ENCODE measurements at regions not wholly inside any gene's neighbourhood (a gene's known extent, or its start where the extent isn't known, plus 50 kb on each side); places are given as distances from the start of the nearest gene placed in this dataset.

DNA sequence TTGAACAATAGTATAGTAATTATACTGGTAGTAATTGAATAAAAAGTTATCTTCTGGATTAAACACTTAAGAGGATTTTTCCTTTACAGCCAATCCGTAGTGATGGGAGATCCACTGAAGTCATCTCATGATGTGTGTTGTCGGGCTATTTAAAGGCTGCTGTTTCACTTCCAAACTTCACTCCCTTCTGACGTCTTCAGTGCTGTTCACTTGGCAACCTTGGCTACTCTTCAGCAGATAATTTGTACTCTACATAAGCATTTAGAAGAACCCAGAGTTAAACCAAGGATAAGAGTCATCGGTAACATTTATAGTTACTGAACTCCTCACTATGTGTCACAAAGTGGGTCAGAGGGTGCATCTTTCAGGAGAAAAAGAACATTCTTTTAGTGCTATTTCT is 179.1 kb upstream of the EYA4 start:
- Histone ChIP-seq H3K4me3 (ENCODE audit: low read depth in 1 of 5, low read length in 5 of 5) (no peak overlapping the region), H3K9ac (ENCODE audit: low read length in 5 of 5) (no peak overlapping the region), H3K27me3 (ENCODE audit: control insufficient read depth in 5 of 5, insufficient read depth in 4 of 5, low read length in 5 of 5) (no peaks in the 10 kb centered on the region), H3K4me1 (ENCODE audit: control insufficient read depth in 5 of 5, insufficient read depth in 5 of 5, low read length in 5 of 5) (peaks cover 0 to 9% (median 4%) of the 10 kb centered on the region in 5 donors), H3K9me3 (ENCODE audit: control insufficient read depth in 5 of 5, low read length in 5 of 5) (no peaks in the 10 kb centered on the region), H3K27ac (ENCODE audit: low read depth, low read length) (no peak overlapping the region), H3K36me3 (ENCODE audit: control insufficient read depth in 5 of 5, insufficient read depth in 5 of 5, low read length in 5 of 5) (no peaks in the 10 kb centered on the region)

DNA sequence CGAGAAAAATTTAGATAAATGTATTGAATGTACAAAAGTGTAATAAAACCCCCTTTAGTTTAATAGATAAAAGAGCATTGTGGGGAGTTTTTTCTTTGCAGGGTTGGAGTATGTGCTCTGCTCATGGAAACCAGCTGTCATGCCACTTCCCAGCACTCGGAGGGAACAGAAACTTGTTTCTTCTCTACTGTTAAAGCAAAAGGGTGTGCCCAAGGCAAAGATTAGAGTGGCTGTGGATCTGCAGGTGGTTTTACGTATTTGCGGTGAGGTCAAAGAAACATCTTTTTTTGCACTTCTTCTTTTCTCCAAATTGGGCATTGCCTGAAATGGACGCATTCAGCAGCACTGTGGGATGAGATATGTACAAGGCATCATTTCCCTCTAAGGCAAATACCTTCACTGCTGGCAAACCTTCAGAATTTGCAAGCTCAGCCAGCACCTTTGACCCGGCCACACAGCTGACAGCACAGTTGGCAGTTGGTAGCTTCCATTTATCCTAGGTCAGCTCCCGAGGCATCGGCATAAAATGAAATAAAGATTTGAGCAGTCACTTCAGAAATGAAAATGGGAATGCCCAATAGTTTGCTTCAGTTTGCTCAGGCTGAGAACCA is 178.4 kb upstream of the EYA4 start:
- Histone ChIP-seq H3K27me3 (ENCODE audit: control insufficient read depth in 5 of 5, insufficient read depth in 4 of 5, low read length in 5 of 5) (no peaks in the 10 kb centered on the region), H3K4me3 (ENCODE audit: low read depth in 1 of 5, low read length in 5 of 5) (no peak overlapping the region), H3K9me3 (ENCODE audit: control insufficient read depth in 5 of 5, low read length in 5 of 5) (no peaks in the 10 kb centered on the region), H3K27ac (ENCODE audit: low read depth, low read length) (no peak overlapping the region), H3K36me3 (ENCODE audit: control insufficient read depth in 5 of 5, insufficient read depth in 5 of 5, low read length in 5 of 5) (no peaks in the 10 kb centered on the region), H3K4me1 (ENCODE audit: control insufficient read depth in 5 of 5, insufficient read depth in 5 of 5, low read length in 5 of 5) (peaks cover 0 to 9% (median 4%) of the 10 kb centered on the region in 5 donors), H3K9ac (ENCODE audit: low read length in 5 of 5) (no peak overlapping the region)

GRCh38 chr6:133067960-133068359 is 173.2 kb upstream of the EYA4 start:
- Histone ChIP-seq H3K36me3 (ENCODE audit: control insufficient read depth in 5 of 5, insufficient read depth in 5 of 5, low read length in 5 of 5) (no peaks in the 10 kb centered on the region), H3K27me3 (ENCODE audit: control insufficient read depth in 5 of 5, insufficient read depth in 4 of 5, low read length in 5 of 5) (no peaks in the 10 kb centered on the region), H3K4me3 (ENCODE audit: low read depth in 1 of 5, low read length in 5 of 5) (no peak overlapping the region), H3K4me1 (ENCODE audit: control insufficient read depth in 5 of 5, insufficient read depth in 5 of 5, low read length in 5 of 5) (peaks cover 0 to 2% (median under 1%) of the 10 kb centered on the region in 5 donors), H3K9me3 (ENCODE audit: control insufficient read depth in 5 of 5, low read length in 5 of 5) (no peaks in the 10 kb centered on the region), H3K27ac (ENCODE audit: low read depth, low read length) (no peak overlapping the region), H3K9ac (ENCODE audit: low read length in 5 of 5) (no peak overlapping the region)

- H3K36me3 ChIP-seq (ENCODE audit: control insufficient read depth in 5 of 5, insufficient read depth in 5 of 5, low read length in 5 of 5) = no peaks in the 10 kb centered on the region
- H3K9ac ChIP-seq (ENCODE audit: low read length in 5 of 5) = no peak overlapping the region
- no peak overlapping the region for H3K27ac ChIP-seq (ENCODE audit: low read depth, low read length)
- H3K4me1 ChIP-seq (ENCODE audit: control insufficient read depth in 5 of 5, insufficient read depth in 5 of 5, low read length in 5 of 5) = no peaks in the 10 kb centered on the region
- no peaks in the 10 kb centered on the region for H3K27me3 ChIP-seq (ENCODE audit: control insufficient read depth in 5 of 5, insufficient read depth in 4 of 5, low read length in 5 of 5)
- H3K9me3 ChIP-seq (ENCODE audit: control insufficient read depth in 5 of 5, low read length in 5 of 5) = no peaks in the 10 kb centered on the region
- no peak overlapping the region for H3K4me3 ChIP-seq (ENCODE audit: low read depth in 1 of 5, low read length in 5 of 5)
Measured at GRCh38 chr6:133070410-133071043, 170.6 kb upstream of the EYA4 start.

DNA sequence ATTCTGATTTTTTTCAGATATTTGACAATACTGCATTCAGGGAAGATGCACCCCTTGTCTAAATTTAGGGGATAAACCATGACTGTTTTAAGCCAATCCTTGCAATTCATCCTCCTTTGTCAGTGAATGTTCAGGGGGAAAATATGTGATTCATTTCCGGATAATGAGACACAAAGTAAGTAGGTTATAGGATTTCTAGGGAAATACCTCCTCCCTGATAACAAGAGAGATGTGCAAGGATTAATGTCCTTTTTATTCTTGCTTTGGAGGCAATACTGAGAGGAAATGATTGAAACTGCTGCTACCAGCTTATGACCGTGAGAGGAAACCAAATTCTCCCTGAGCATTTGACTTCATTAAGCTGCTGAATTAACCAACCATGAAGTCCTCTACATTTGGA is 161.3 kb upstream of the EYA4 start:
- no peaks in the 10 kb centered on the region for H3K9me3 ChIP-seq (ENCODE audit: control insufficient read depth in 5 of 5, low read length in 5 of 5)
- H3K27ac ChIP-seq (ENCODE audit: low read depth, low read length) = no peak overlapping the region
- H3K4me3 ChIP-seq (ENCODE audit: low read depth in 1 of 5, low read length in 5 of 5) = no peak overlapping the region
- H3K27me3 ChIP-seq (ENCODE audit: control insufficient read depth in 5 of 5, insufficient read depth in 4 of 5, low read length in 5 of 5) = no peaks in the 10 kb centered on the region
- H3K36me3 ChIP-seq (ENCODE audit: control insufficient read depth in 5 of 5, insufficient read depth in 5 of 5, low read length in 5 of 5) = no peaks in the 10 kb centered on the region
- no peaks in the 10 kb centered on the region for H3K4me1 ChIP-seq (ENCODE audit: control insufficient read depth in 5 of 5, insufficient read depth in 5 of 5, low read length in 5 of 5)
- H3K9ac ChIP-seq (ENCODE audit: low read length in 5 of 5) = no peak overlapping the region

- no peaks in the 10 kb centered on the region for H3K36me3 ChIP-seq (ENCODE audit: control insufficient read depth in 5 of 5, insufficient read depth in 5 of 5, low read length in 5 of 5)
- H3K27me3 ChIP-seq (ENCODE audit: control insufficient read depth in 5 of 5, insufficient read depth in 4 of 5, low read length in 5 of 5) = no peaks in the 10 kb centered on the region
- H3K4me3 ChIP-seq (ENCODE audit: low read depth in 1 of 5, low read length in 5 of 5) = no peak overlapping the region
- no peaks in the 10 kb centered on the region for H3K4me1 ChIP-seq (ENCODE audit: control insufficient read depth in 5 of 5, insufficient read depth in 5 of 5, low read length in 5 of 5)
- no peak overlapping the region for H3K27ac ChIP-seq (ENCODE audit: low read depth, low read length)
- no peaks in the 10 kb centered on the region for H3K9me3 ChIP-seq (ENCODE audit: control insufficient read depth in 5 of 5, low read length in 5 of 5)
- H3K9ac ChIP-seq (ENCODE audit: low read length in 5 of 5) = no peak overlapping the region
Measured at GRCh38 chr6:133083248-133083967, 157.7 kb upstream of the EYA4 start.

DNA sequence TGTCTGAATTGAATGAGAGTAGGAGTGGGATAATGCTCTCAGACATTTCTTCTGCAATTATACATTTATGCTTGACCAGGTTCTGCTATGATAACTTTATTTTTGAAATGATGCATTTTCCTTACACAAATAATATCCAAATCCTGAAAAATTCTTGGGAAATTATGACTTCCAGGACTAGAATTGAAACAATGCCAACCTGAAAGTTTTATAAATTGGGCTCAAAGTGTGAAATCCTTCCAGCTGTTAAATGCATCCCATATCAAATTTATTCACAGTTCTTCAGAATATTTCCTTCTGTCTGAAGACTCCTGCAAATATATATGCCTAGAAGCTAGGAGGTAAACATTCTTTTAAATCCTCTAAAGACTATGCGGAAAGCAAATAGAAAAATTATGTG is 155.7 kb upstream of the EYA4 start:
- Histone ChIP-seq H3K27ac (ENCODE audit: low read depth, low read length) (no peak overlapping the region), H3K27me3 (ENCODE audit: control insufficient read depth in 5 of 5, insufficient read depth in 4 of 5, low read length in 5 of 5) (no peaks in the 10 kb centered on the region), H3K4me3 (ENCODE audit: low read depth in 1 of 5, low read length in 5 of 5) (no peak overlapping the region), H3K36me3 (ENCODE audit: control insufficient read depth in 5 of 5, insufficient read depth in 5 of 5, low read length in 5 of 5) (no peaks in the 10 kb centered on the region), H3K4me1 (ENCODE audit: control insufficient read depth in 5 of 5, insufficient read depth in 5 of 5, low read length in 5 of 5) (no peaks in the 10 kb centered on the region), H3K9ac (ENCODE audit: low read length in 5 of 5) (no peak overlapping the region), H3K9me3 (ENCODE audit: control insufficient read depth in 5 of 5, low read length in 5 of 5) (no peaks in the 10 kb centered on the region)

DNA sequence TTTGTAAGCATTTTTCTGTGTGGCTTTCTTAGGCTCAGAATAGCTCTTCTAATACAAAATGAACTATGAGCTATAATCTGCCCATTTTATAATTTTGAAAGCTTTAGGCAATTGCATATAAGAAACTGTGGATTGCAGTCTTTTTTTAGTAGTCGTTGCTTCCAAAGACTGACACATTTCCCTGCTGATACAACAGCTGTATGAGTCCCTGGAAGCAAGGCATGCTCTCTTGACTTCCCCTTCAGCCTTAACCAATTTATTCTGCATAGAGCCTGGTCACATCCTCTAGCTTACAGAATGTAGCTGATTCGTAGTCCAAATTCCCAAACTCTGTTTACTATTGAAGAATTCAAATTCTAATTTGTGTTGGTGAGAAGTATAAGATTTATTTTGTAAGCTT is 155.3 kb upstream of the EYA4 start:
- Histone ChIP-seq H3K9ac (ENCODE audit: low read length in 5 of 5) (no peak overlapping the region), H3K27me3 (ENCODE audit: control insufficient read depth in 5 of 5, insufficient read depth in 4 of 5, low read length in 5 of 5) (no peaks in the 10 kb centered on the region), H3K9me3 (ENCODE audit: control insufficient read depth in 5 of 5, low read length in 5 of 5) (no peaks in the 10 kb centered on the region), H3K36me3 (ENCODE audit: control insufficient read depth in 5 of 5, insufficient read depth in 5 of 5, low read length in 5 of 5) (no peaks in the 10 kb centered on the region), H3K4me1 (ENCODE audit: control insufficient read depth in 5 of 5, insufficient read depth in 5 of 5, low read length in 5 of 5) (no peaks in the 10 kb centered on the region), H3K4me3 (ENCODE audit: low read depth in 1 of 5, low read length in 5 of 5) (no peak overlapping the region), H3K27ac (ENCODE audit: low read depth, low read length) (no peak overlapping the region)

GRCh38 chr6:133088931-133089695 is 152.0 kb upstream of the EYA4 start:
- no peaks in the 10 kb centered on the region for H3K36me3 ChIP-seq (ENCODE audit: control insufficient read depth in 5 of 5, insufficient read depth in 5 of 5, low read length in 5 of 5)
- no peaks in the 10 kb centered on the region for H3K27me3 ChIP-seq (ENCODE audit: control insufficient read depth in 5 of 5, insufficient read depth in 4 of 5, low read length in 5 of 5)
- H3K27ac ChIP-seq (ENCODE audit: low read depth, low read length) = no peak overlapping the region
- H3K4me3 ChIP-seq (ENCODE audit: low read depth in 1 of 5, low read length in 5 of 5) = no peak overlapping the region
- no peaks in the 10 kb centered on the region for H3K9me3 ChIP-seq (ENCODE audit: control insufficient read depth in 5 of 5, low read length in 5 of 5)
- no peak overlapping the region for H3K9ac ChIP-seq (ENCODE audit: low read length in 5 of 5)
- H3K4me1 ChIP-seq (ENCODE audit: control insufficient read depth in 5 of 5, insufficient read depth in 5 of 5, low read length in 5 of 5) = no peaks in the 10 kb centered on the region

DNA sequence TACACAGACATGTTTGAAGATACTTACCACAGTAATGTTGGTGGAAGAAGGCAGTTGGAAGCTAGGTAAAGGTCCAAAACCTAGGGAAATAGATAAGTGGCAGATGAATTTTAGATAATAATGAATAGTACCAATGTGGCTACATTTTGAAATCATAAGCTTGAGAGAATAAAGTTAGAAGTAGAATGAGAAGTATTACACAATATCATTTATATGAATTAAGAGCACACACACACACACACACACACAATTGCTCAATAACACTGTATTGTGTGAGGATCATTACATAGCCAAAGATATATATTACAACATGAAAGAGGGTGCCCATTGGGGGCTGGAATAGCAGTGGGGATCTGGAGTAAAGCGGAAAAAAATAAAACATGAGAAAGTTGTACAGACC is 149.0 kb upstream of the EYA4 start:
- no peaks in the 10 kb centered on the region for H3K27me3 ChIP-seq (ENCODE audit: control insufficient read depth in 5 of 5, insufficient read depth in 4 of 5, low read length in 5 of 5)
- H3K36me3 ChIP-seq (ENCODE audit: control insufficient read depth in 5 of 5, insufficient read depth in 5 of 5, low read length in 5 of 5) = no peaks in the 10 kb centered on the region
- H3K9me3 ChIP-seq (ENCODE audit: control insufficient read depth in 5 of 5, low read length in 5 of 5) = no peaks in the 10 kb centered on the region
- H3K27ac ChIP-seq (ENCODE audit: low read depth, low read length) = no peak overlapping the region
- H3K4me1 ChIP-seq (ENCODE audit: control insufficient read depth in 5 of 5, insufficient read depth in 5 of 5, low read length in 5 of 5) = no peaks in the 10 kb centered on the region
- H3K4me3 ChIP-seq (ENCODE audit: low read depth in 1 of 5, low read length in 5 of 5) = no peak overlapping the region
- no peak overlapping the region for H3K9ac ChIP-seq (ENCODE audit: low read length in 5 of 5)

Data from subcutaneous abdominal adipose tissue (tissue), 5 donors.